D341Med (cell line): ENCODE measurements at regions not wholly inside any gene's neighbourhood (a gene's known extent, or its start where the extent isn't known, plus 50 kb on each side); places are given as distances from the start of the nearest gene placed in this dataset.
"Not testable (repeated sequence)": the region's sequence is repeated elsewhere in the genome, so short reads cannot be mapped to it uniquely, and the experiment has no call there.

Experiments
- DNase-seq: peaks from one replicate; pipeline ENCODE4 v3.0.0; 2012; ENCODE audit warnings: low spot score

DNA sequence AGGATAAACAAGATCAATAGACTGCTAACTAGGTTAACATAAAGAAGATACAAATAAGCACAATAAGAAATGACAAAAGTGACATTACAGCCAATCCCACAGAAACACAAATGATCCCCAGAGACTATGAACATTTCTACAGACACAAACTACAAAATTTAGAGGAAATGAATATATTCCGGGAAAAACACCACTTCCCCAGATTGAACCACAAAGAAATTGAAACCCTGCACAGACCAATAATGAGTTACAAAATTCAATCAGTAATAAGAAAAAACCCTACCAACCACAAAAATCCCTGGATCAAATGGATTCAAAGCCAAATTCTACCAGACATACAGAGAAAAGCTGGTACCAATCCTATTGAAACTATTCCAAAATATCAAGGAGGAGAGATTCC lies 232.4 kb upstream of the RBMS1 start:
- DNase-seq, result no peak

DNA sequence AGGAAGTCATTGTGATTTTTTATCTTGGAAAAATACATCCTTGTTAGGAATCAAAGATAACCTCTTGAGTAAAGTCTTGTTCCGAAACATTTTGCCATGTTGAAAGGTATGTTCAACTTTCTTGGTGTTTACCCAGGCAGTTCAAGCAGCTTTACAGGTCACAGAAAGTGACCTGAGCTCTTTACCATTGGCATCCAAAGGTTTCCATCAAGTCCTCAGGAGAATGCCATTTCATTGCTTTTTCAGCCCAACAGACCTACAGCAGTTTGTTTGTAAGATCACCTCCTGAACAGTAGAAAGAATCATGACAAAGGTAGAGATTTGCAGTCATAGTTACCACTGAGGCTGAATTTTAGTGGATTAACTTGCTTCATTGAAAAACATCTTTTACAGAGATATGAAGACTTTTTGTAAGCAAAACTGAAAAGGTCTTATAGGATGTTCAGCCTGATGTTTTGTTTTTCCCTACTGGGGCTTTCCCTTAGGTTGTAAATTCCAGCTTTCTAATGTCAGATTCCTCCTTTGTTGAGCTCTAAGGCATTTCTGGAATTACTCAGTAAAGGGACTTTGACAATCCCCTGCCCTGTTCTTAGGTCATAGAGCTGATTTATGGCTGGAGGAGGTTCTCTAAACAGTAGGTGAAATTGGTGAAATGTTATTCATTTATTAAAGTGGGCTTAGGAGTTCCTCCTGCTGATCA lies 236.8 kb upstream of the RBMS1 start:
- no peak for DNase-seq

DNA sequence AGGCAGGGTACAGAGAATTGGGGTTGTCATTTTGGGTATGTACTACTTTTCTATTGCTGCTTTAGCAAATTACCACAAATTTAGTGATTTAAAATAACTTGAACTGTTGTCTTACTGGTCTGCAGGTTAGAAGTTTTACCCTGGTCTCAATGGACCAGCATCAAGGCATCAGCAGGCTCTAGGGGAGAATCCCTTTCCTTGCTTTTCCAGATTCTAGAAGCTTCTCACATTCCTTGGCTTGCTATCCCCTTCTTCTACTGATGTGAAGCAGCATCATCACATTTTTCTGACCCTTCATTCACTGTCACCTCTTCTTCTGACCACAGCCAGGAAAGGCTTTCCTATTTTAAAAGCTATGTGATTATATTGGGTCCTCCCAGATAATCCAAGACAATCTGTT lies 237.8 kb upstream of the RBMS1 start:
- no peak for DNase-seq

- no peak for DNase-seq
Measured at GRCh38 chr2:160731856-160732255, 238.2 kb upstream of the RBMS1 start.

- DNase-seq, result no peak
Measured at GRCh38 chr2:160735696-160736095, 242.1 kb upstream of the RBMS1 start.

- DNase-seq, result no peak
Measured at GRCh38 chr2:160736148-160737028, 242.8 kb upstream of the RBMS1 start.

DNA sequence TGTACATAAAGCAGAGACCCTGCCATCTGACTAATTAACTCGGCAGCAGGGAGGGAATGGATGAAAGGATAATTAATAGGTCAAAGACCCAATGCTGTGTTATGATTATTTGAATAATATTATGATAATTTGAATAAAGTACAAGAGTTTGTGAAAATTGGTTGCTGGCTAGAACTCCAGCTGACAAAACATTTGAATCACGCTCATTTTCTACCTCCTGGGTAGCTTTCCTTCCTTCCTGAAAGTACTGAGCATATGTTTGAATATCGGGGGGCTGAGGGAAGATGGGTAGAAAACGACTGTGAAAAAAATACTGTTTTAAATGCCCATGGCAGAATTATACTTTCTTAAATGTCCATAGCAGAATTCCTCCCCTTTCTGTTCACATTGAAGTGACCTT lies 243.6 kb upstream of the RBMS1 start:
- no peak for DNase-seq

DNA sequence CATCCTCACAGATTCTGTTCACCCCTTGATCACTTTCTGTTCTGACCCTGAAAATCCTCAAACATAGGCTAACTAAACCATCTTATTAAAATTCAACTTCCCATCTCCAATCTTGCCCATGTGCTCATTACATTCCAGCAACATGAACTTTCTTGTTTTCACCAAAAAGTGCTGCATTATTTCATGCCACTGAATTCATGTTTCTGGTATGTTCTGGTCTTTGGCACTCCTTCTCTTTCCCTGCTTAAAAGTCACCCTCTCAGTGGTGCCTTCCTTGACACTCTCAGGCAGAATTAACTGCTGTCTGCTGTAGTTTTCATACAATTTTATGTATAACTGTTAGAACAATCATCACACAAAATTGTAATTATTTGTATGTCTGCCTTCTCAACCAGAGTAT lies 247.7 kb upstream of the RBMS1 start:
- DNase-seq, result no peak

GRCh38 chr2:160741815-160742214 lies 248.2 kb upstream of the RBMS1 start:
- DNase-seq, result no peak

DNA sequence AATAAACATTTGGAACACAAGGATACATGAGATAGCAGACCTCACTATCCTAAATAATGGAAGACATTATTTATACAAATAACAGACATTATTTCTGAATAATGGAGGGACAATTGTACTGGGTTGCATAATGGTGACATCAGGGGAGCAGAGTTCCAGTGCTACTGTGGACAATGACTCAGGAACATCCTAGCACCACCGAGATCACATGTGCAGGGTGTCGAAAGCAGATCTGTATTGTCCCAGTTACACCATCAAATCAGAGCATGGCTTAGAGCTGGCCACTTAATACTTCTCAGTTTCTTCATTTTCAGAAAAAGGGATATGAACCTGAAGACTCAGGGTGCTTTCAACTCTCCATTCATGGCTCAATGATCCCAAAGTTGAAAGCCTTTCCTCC lies 249.1 kb upstream of the RBMS1 start:
- DNase-seq, result no peak

- no peak for DNase-seq
Measured at GRCh38 chr2:160747501-160748170, 254.0 kb upstream of the RBMS1 start.

DNA sequence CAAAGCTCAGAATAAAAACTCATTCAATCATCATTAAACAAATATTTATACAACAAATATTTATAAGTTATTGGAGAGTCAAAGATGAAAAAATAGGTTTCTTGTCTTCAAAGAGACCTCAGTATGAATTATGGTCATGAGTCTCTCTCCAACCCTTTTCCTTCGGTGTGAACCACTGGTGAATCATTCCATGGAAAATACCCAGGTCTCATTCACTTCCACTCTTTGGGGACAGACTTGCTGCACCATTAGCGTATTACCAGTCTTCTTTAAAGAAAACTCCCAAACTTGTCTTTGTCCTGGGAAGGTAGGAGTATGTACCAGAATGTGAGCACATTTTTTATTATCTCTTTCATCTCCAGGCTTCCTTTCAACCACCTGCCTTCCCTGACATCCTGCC lies 257.4 kb upstream of the RBMS1 start:
- no peak for DNase-seq

- DNase-seq, result no peak
Measured at GRCh38 chr2:160752475-160753330, 259.1 kb upstream of the RBMS1 start.

DNA sequence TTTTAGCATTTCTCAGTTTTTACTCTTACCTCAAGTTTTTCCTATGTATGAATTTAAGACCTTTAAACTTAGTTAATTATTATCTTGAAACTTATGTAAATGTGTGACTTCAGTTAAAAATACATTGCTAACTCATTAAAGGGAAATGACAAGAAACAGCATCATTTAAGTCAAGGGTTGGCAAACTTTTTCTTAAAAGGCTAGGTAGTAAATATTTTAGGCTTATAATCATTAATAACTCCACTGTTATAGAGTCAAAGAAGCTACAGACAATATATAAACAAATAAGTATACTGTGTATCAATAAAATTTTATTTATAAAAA lies 259.7 kb upstream of the RBMS1 start:
- no peak for DNase-seq

DNA sequence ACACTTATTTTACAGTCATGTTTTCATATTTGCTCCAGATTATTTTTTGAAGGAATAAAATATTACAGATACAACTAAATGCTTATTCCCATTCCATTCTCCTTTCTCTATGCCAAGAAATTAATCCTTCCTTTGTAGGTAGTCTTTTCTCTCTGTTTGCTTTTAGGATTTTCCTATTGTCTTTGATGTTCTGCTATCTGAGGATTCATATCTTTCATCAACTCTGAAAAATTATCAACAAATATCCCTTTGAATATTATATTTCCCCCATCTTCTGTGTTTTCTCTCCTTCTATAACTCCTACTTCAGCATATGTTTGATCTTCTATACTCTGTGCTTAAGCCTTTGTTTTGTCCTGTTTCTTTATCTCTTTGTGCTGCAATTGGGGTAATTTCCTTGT lies 260.4 kb upstream of the RBMS1 start:
- DNase-seq, result no peak

GRCh38 chr2:160756481-160756880 lies 262.9 kb upstream of the RBMS1 start:
- DNase-seq, result no peak

- DNase-seq, result not testable (repeated sequence)
Measured at GRCh38 chr2:160762493-160763128, 269.0 kb upstream of the RBMS1 start.

DNA sequence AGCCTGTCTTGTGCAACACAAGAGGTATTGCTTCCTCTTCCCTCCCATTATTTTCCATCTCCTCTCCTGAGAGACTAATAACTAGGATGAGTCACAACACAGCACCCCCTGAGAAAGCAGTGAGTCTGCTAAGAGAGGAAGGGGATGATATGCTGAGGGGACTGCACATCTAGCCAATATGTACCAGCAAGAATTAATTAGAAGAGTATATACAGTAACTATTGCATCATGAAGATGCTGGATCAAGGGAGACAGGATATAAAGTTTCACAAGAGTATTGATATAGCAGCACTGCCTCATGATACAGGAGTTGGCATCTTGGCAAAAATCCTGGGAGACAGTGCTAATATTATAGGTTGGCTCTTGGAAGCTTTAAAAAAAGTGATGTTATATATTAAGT lies 289.9 kb upstream of the RBMS1 start:
- no peak for DNase-seq

DNA sequence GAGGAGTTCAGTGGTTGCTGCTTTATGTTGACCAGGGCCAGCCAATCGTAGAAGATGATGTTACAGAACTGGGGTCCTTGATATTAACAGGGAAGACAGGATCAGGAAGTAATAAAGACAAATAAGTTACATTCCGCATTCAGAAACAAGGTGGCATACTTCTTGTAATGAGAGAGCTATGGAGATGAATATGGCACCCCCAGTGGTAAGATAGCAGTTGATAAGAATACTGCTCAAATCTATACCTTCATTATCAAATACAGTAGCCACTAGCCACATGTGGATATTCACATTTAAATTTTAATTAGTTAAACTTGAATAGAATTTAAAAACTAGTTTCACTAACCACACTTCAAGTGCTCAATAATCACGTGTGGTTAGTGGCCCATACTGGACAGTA lies 290.4 kb upstream of the RBMS1 start:
- DNase-seq, result no peak

DNA sequence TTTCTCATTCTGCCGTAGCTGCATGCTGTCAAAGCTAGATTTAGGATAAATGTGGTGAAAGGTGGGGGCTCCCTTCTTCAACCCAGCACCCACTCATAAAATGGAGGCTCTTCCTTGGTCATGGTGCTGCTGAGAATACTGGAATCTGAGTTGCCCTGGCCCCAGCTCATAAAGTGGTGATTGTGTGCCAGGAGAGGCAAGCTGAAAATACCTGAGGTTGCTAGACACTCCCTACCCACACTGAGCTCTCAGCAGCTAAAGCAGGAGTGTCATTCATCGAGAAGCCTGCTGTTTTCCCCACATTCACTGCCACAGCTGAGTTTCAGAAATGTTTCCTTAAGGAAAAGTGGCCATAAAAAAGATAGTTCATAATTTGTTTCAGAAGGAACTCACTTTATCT lies 297.1 kb upstream of the RBMS1 start:
- no peak for DNase-seq

DNA sequence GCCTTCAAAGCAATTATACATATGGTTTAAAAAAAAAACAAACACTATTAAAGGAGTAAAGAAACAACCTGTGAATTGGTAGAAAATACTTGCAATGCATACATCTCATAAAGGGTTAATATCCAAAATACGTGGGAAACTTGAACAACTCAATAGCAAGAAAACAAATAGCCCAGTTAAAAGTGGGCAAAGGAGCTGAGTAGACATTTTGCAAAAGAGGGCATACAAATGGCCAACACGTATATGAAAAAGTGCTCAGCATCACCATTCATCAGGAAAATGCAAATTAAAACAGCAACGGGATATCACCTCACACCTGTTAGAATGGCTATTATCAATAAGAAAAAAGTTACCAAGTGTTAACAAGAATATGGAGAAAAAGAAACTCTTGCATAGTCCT lies 298.3 kb upstream of the RBMS1 start:
- no peak for DNase-seq

GRCh38 chr2:160792837-160793236 lies 299.2 kb upstream of the RBMS1 start:
- DNase-seq, result no peak
